ENCODE measurements at regions not wholly inside any gene's neighbourhood (a gene's known extent, or its start where the extent isn't known, plus 50 kb on each side); places are given as distances from the start of the nearest gene placed in this dataset.

DNA sequence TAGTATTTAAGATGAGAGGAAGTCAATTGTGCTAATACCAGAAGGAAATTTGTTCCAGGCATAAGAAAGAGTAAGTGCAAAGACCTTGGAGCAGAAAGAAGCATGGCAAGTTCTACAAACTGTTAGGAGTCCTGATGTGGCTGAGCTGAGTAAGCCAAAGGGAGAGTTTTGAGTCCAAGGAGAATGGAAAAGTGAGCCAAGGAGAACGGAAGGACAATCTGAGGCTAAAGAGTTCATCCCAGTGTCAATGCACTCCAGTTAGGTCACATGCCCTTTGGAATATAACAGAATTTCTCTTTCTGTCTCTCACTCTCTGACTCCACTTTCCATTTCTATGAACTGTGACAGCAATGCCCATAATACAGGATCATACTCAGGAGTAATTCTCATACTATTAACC is 224.7 kb downstream of the CAAP1 start:
- TF ChIP-seq, protein P1, sequence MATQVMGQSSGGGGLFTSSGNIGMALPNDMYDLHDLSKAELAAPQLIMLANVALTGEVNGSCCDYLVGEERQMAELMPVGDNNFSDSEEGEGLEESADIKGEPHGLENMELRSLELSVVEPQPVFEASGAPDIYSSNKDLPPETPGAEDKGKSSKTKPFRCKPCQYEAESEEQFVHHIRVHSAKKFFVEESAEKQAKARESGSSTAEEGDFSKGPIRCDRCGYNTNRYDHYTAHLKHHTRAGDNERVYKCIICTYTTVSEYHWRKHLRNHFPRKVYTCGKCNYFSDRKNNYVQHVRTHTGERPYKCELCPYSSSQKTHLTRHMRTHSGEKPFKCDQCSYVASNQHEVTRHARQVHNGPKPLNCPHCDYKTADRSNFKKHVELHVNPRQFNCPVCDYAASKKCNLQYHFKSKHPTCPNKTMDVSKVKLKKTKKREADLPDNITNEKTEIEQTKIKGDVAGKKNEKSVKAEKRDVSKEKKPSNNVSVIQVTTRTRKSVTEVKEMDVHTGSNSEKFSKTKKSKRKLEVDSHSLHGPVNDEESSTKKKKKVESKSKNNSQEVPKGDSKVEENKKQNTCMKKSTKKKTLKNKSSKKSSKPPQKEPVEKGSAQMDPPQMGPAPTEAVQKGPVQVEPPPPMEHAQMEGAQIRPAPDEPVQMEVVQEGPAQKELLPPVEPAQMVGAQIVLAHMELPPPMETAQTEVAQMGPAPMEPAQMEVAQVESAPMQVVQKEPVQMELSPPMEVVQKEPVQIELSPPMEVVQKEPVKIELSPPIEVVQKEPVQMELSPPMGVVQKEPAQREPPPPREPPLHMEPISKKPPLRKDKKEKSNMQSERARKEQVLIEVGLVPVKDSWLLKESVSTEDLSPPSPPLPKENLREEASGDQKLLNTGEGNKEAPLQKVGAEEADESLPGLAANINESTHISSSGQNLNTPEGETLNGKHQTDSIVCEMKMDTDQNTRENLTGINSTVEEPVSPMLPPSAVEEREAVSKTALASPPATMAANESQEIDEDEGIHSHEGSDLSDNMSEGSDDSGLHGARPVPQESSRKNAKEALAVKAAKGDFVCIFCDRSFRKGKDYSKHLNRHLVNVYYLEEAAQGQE (IDR thresholded peaks at IDR 0.05; ENCODE audit: insufficient replicate concordance, low read depth), result no peak
- TF ChIP-seq POLR2AphosphoS5 (IDR thresholded peaks at IDR 0.05; ENCODE audit: low read depth), result no peak
- TF ChIP-seq, protein P2, sequence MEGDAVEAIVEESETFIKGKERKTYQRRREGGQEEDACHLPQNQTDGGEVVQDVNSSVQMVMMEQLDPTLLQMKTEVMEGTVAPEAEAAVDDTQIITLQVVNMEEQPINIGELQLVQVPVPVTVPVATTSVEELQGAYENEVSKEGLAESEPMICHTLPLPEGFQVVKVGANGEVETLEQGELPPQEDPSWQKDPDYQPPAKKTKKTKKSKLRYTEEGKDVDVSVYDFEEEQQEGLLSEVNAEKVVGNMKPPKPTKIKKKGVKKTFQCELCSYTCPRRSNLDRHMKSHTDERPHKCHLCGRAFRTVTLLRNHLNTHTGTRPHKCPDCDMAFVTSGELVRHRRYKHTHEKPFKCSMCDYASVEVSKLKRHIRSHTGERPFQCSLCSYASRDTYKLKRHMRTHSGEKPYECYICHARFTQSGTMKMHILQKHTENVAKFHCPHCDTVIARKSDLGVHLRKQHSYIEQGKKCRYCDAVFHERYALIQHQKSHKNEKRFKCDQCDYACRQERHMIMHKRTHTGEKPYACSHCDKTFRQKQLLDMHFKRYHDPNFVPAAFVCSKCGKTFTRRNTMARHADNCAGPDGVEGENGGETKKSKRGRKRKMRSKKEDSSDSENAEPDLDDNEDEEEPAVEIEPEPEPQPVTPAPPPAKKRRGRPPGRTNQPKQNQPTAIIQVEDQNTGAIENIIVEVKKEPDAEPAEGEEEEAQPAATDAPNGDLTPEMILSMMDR (IDR thresholded peaks at IDR 0.05; ENCODE audit: insufficient read depth, low read length), result no peak
